HCT116 (cell line): ENCODE measurements at regions not wholly inside any gene's neighbourhood (a gene's known extent, or its start where the extent isn't known, plus 50 kb on each side); places are given as distances from the start of the nearest gene placed in this dataset.

Source experiments
- CTCF ChIP-seq, 3 experiments: fragments of 200-600 bp in 1 of 3; sonication (generic) in 1 of 3; IDR thresholded peaks in 2 of 3; conservative IDR thresholded peaks in 1 of 3; 2 replicates each; pipeline ENCODE4 v1.5.1; 2012 to 2017; ENCODE audit warnings: low read depth in 2 of 3, low read length in 2 of 3, antibody characterized with exemption in 1 of 3, borderline replicate concordance in 1 of 3, control low read depth in 1 of 3, mild to moderate bottlenecking in 1 of 3, mixed read lengths in 1 of 3, mixed run types in 1 of 3, moderate library complexity in 1 of 3; ENCODE audit not compliant: insufficient read depth in 1 of 3
- ELF1 ChIP-seq: IDR thresholded peaks from 2 replicates; pipeline ENCODE4 v1.6.1; 2012; ENCODE audit warnings: low read depth, borderline replicate concordance
- EZH2 ChIP-seq: fragments of 200-600 bp; sonication (generic); IDR thresholded peaks from 2 replicates; pipeline ENCODE4 v1.6.1; 2017; ENCODE audit warnings: antibody characterized with exemption, mixed run types
- FOSL1 ChIP-seq: IDR thresholded peaks from 2 replicates; pipeline ENCODE4 v1.6.1; 2012; ENCODE audit warnings: low read depth
- JUND ChIP-seq: IDR thresholded peaks from 2 replicates; pipeline ENCODE4 v1.6.1; 2012
- MAX ChIP-seq: IDR thresholded peaks from 2 replicates; pipeline ENCODE4 v1.6.1; 2012
- POLR2A ChIP-seq: IDR thresholded peaks from 2 replicates; pipeline ENCODE4 v1.7.0; 2011; ENCODE audit warnings: borderline replicate concordance; ENCODE audit not compliant: insufficient read depth, insufficient read length; ENCODE audit errors: extremely low read depth
- REST ChIP-seq: IDR thresholded peaks from 2 replicates; pipeline ENCODE4 v1.6.1; 2012; ENCODE audit warnings: low read depth
- SRF ChIP-seq: IDR thresholded peaks from 2 replicates; pipeline ENCODE4 v1.6.1; 2012; ENCODE audit warnings: low read depth
- YY1 ChIP-seq: IDR thresholded peaks from 2 replicates; pipeline ENCODE4 v1.6.1; 2011; ENCODE audit warnings: low read length, low read depth, moderate library complexity, mild to moderate bottlenecking; ENCODE audit not compliant: insufficient replicate concordance; ENCODE audit errors: extremely low read depth

GRCh38 chr7:136049818-136050461, 72.8 kb upstream of the MTPN start:
- TF ChIP-seq SRF (no peak), POLR2A (no peak), FOSL1 (no peak), MAX (no peak), YY1 (no peak), JUND (no peak), EZH2 (no peak), CTCF (IDR thresholded peaks at IDR 0.05 in 2 of 3, conservative IDR thresholded peaks at IDR 0.05 in 1 of 3; ENCODE audit: borderline replicate concordance in 1 of 3, insufficient read depth in 1 of 3, low read depth in 2 of 3, low read length in 2 of 3) (no peak), ELF1 (no peak), REST (no peak)
